UCSD-AML1 (cell line): ENCODE measurements at regions not wholly inside any gene's neighbourhood (a gene's known extent, or its start where the extent isn't known, plus 50 kb on each side); places are given as distances from the start of the nearest gene placed in this dataset.

ENCODE experiments used
- DNase-seq: peaks from one replicate; lab custom pipeline; 2025; ENCODE audit not compliant: unreplicated experiment; lab: John Stamatoyannopoulos, UW

DNA sequence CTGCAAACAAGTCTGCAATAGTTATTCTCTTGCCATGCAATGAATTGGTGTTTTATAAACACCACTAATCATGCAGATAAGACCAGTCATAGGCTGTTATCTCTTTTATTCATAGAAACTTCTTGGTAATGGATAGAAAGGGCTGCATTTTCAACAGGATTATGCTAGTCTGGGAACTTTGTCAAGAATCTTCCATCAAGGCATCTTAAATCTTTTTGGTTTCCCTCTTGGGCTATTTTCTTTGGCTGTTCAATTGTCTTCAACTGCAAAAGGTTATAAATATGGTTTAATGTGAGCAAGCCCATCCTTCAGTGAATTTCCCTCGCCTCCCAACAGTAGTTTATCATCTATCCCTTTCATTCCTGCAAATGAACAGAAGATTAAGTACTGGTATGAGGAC lies 59.0 kb upstream of the MINAR1 start:
- no peak for DNase-seq

DNA sequence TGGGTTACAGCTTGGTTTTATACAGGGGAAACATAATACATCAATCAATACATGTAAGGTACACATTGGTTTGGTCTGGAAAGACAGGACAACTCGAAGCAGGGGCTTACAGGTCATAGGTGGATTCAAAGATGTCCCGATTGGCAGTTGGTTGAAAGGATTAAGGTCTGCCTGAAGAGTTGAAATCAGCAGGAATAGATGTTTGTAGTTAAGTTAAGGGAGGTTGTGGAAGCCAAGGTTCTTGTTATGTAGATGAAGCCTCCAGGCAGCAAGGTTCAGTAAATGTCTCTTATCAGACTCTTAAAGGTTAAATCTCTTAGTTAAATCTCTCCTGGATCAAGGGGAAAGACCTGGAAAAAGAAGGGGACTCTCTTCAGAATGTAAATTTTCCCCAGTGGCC lies 58.4 kb upstream of the MINAR1 start:
- no peak for DNase-seq

DNA sequence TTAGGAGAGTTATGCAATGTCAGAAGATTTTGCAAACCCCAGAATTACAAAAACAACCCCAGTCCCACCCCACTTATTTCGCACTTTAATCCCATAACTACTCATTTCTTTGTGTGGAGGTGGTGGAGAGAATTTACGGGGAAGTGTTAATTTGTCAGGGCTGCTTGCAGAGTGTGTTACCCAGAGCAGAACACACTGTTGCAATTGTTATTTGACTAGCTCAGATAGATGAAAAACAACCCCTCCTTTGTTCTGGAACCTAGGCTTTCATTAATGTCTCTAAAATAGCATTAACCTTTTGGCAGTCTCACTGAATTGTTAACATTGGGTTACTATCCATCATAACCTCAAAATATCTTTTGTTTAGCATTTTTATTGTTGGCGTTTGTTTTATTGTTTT lies 55.8 kb upstream of the MINAR1 start:
- no peak for DNase-seq

DNA sequence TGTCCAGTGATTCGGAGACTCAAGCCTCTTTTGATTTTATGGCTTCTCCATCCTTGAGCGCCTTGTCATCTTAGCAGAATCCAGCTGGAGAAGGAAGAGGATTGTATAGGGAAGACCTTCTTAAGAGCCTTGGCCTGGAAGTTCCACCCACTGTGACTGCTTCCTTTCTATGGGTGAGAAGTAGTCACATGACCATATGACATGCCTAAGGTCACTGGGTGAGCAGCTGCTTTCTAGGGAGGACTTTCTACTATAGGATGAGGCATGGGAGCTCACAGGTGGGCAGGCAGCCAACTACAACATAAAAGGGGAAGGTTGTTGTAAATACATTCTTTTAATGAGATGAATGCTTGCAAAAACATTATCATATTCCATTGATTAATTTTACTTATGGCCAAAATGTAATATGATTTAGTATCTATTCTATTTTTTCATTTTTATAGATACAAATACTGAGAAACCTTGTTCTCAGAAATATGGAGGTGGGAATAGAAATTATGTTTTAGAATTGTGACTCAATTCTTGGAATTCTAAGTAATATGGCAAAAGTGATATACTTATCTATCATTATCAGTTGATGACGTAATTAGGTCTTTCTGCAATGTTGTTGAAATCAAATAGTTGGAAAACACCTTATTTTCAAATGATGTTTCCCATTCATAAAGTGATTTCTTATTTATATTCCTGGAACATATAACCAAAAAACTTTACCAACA lies 53.6 kb upstream of the MINAR1 start:
- no peak for DNase-seq

DNA sequence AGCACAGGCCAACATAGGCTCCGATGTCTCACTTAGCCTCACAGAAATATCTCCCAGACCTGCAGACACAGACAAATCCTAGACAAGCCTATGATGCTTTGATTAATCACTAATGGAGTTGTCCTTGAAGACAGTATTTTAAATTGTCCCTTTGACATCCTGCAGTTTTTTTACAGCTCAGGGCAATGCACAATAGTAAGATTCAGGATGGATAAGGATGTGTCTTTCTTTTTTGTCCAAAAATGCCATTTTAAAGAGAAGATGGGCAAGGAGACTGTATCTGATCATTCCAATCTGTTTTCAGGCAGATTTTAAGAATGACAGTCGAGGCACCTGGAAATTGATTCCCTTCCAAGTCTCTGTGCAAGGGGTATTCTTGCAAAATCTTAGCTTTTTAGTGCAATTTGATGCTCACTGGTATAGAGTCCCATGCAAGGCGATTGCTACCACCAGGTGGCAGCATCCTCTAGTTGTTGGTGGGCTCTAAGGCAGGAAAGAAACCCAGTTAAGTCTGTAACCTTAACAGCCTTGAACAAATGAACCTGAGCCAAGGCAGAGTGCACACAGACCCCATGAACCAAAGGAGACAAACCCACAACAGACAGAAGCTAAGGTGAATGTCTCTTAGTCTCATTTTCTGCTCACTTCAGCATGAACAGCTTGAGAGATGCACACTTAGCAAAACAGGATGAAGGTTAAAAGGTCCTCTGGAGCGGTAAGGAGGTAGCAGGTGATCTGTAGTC lies 51.2 kb upstream of the MINAR1 start:
- DNase-seq, result peak; percentile 63

DNA sequence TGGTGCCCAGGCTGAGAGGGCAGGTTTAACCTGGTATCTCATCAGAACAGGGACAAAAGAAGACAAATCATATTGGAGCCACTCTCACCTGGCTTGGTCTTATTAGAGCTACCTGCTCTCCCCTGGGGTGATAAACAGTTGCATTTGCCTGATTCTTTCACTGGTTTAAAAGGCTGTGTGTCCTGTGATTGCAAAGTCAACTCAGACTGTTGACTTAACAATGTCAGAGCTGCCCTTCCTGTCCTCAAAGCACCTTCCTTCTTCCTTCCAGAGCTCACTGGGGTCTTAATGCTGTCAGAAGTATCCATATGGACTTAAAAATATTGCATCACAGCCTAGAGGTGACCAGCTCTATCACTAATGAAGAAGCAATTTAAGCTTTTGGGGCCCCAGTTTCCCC lies 50.5 kb upstream of the MINAR1 start:
- DNase-seq, result no peak
